Mesendoderm (in vitro differentiated cells): ENCODE measurements at regions not wholly inside any gene's neighbourhood (a gene's known extent, or its start where the extent isn't known, plus 50 kb on each side); places are given as distances from the start of the nearest gene placed in this dataset.

Experiments used
- DNase-seq: peaks from one replicate; pipeline ENCODE4 v3.0.0; 2013
- H2AK5ac ChIP-seq: 2 replicates; pipeline ENCODE4 v1.6.1; 2013; ENCODE audit warnings: low read length, inconsistent platforms
- H2BK120ac ChIP-seq: 2 replicates; pipeline ENCODE4 v1.6.1; 2013; ENCODE audit warnings: low read depth, mild to moderate bottlenecking, low read length, moderate library complexity, mixed read lengths
- H2BK15ac ChIP-seq: replicated peaks from 2 replicates; pipeline ENCODE4 v1.6.1; 2013; ENCODE audit warnings: low read depth, mild to moderate bottlenecking, moderate library complexity
- H2BK5ac ChIP-seq: 2 replicates; pipeline ENCODE4 v1.6.1; 2013; ENCODE audit warnings: low read length, inconsistent platforms
- H3K18ac ChIP-seq: 2 replicates; pipeline ENCODE4 v1.6.1; 2013; ENCODE audit warnings: mild to moderate bottlenecking, low read length, mixed read lengths
- H3K23ac ChIP-seq: one replicate; pipeline ENCODE4 v1.6.1; 2013; ENCODE audit warnings: low read length
- H3K27ac ChIP-seq: 2 replicates; pipeline ENCODE4 v1.5.1; 2013; ENCODE audit warnings: low read depth, mild to moderate bottlenecking, inconsistent platforms, low read length, moderate library complexity
- H3K27me3 ChIP-seq: 2 replicates; pipeline ENCODE4 v1.6.1; 2013; ENCODE audit warnings: low read length, control low read depth, mild to moderate bottlenecking, inconsistent platforms; ENCODE audit not compliant: insufficient read depth, poor library complexity
- H3K36me3 ChIP-seq: 2 replicates; pipeline ENCODE4 v1.6.1; 2013; ENCODE audit warnings: low read length, inconsistent platforms; ENCODE audit not compliant: control insufficient read depth, insufficient read depth
- H3K4ac ChIP-seq: one replicate; pipeline ENCODE4 v1.6.1; 2013; ENCODE audit warnings: low read depth, mild to moderate bottlenecking, low read length, moderate library complexity
- H3K4me1 ChIP-seq: 2 replicates; pipeline ENCODE4 v1.6.1; 2013; ENCODE audit warnings: low read depth, low read length, inconsistent platforms; ENCODE audit not compliant: control insufficient read depth
- H3K4me2 ChIP-seq: 2 replicates; pipeline ENCODE4 v1.6.1; 2013; ENCODE audit warnings: low read length
- H3K4me3 ChIP-seq: 2 replicates; pipeline ENCODE4 v1.5.1; 2013; ENCODE audit warnings: mild to moderate bottlenecking, low read length
- H3K56ac ChIP-seq: one replicate; pipeline ENCODE4 v1.6.1; 2013; ENCODE audit warnings: low read length
- H3K79me1 ChIP-seq: 2 replicates; pipeline ENCODE4 v1.6.1; 2013; ENCODE audit warnings: low read length, inconsistent platforms
- H3K79me2 ChIP-seq: 2 replicates; pipeline ENCODE4 v1.6.1; 2013; ENCODE audit warnings: mild to moderate bottlenecking, low read length; ENCODE audit not compliant: control insufficient read depth, insufficient read depth
- H3K9ac ChIP-seq: 2 replicates; pipeline ENCODE4 v1.6.1; 2013; ENCODE audit warnings: low read length, inconsistent platforms
- H4K5ac ChIP-seq: one replicate; pipeline ENCODE4 v1.6.1; 2013; ENCODE audit warnings: low read length
- H4K8ac ChIP-seq: one replicate; pipeline ENCODE4 v1.6.1; 2013; ENCODE audit warnings: low read depth, mild to moderate bottlenecking, control low read depth, low read length, moderate library complexity
- WGBS: extraction: QIAGEN DNeasy Blood & Tissue Kit; methylation state at CpG from one replicate; pipeline ENCODE4 v1.1.7; 2013; ENCODE audit warnings: low lambda C conversion rate, missing lambda C conversion rate; ENCODE audit not compliant: insufficient coverage; ENCODE audit errors: extremely low coverage; 5-methylcytosine and 5-hydroxymethylcytosine counted together

GRCh38 chr21:35932232-35932911, 128.0 kb downstream of the SETD4 start:
- H3K36me3 ChIP-seq: no peaks in the 10 kb centered on the region
- H3K4me1 ChIP-seq: no peaks in the 10 kb centered on the region
- WGBS: no CpG with 5 or more reads among the region's 11 CpGs

GRCh38 chr21:35929901-35930300, 130.4 kb downstream of the SETD4 start:
- H3K56ac ChIP-seq: no peak overlapping the region
- no peak overlapping the region for H2BK120ac ChIP-seq
- no peaks in the 10 kb centered on the region for H3K36me3 ChIP-seq
- H3K18ac ChIP-seq: no peak overlapping the region
- no peak overlapping the region for H2AK5ac ChIP-seq
- no peak for DNase-seq
- H4K8ac ChIP-seq: no peak overlapping the region
- no peaks in the 10 kb centered on the region for H3K79me2 ChIP-seq
- no peak overlapping the region for H3K9ac ChIP-seq
- H2BK5ac ChIP-seq: no peak overlapping the region
- no peak overlapping the region for H4K5ac ChIP-seq
- no peaks in the 10 kb centered on the region for H3K4me1 ChIP-seq
- no peak overlapping the region for H2BK15ac ChIP-seq
- H3K23ac ChIP-seq: no peak overlapping the region
- H3K27ac ChIP-seq: no peak overlapping the region
- H3K4me3 ChIP-seq: no peak overlapping the region
- H3K79me1 ChIP-seq: no peaks in the 10 kb centered on the region
- WGBS: no CpG with 5 or more reads among the region's 6 CpGs
- H3K27me3 ChIP-seq: no peaks in the 10 kb centered on the region
- no peak overlapping the region for H3K4me2 ChIP-seq
- H3K4ac ChIP-seq: no peak overlapping the region

More at GRCh38 chr21:35932232-35932911, 128.0 kb downstream of the SETD4 start:
- Histone ChIP-seq H3K27me3 (no peaks in the 10 kb centered on the region), H3K18ac (no peak overlapping the region), H2BK5ac (no peak overlapping the region), H4K8ac (no peak overlapping the region), H3K4ac (no peak overlapping the region), H3K9ac (no peak overlapping the region), H3K27ac (no peak overlapping the region), H4K5ac (no peak overlapping the region), H2BK120ac (no peak overlapping the region), H3K23ac (no peak overlapping the region), H2BK15ac (no peak overlapping the region), H3K4me3 (no peak overlapping the region), H3K79me2 (no peaks in the 10 kb centered on the region), H3K56ac (no peak overlapping the region), H3K79me1 (no peaks in the 10 kb centered on the region), H3K4me2 (no peak overlapping the region), H2AK5ac (no peak overlapping the region)
- DNase-seq: no peak

- H3K27ac ChIP-seq: no peak overlapping the region
- DNase-seq: no peak
- no CpG with 5 or more reads among the region's 7 CpGs for WGBS
Observed at GRCh38 chr21:35927262-35927661, 133.1 kb downstream of the SETD4 start.

GRCh38 chr21:35926003-35926740, 134.2 kb downstream of the SETD4 start:
- Histone ChIP-seq H3K79me1 (no peaks in the 10 kb centered on the region), H3K4me3 (no peak overlapping the region), H4K5ac (no peak overlapping the region), H3K4me1 (no peaks in the 10 kb centered on the region), H3K9ac (no peak overlapping the region), H2BK15ac (no peak overlapping the region), H3K36me3 (no peaks in the 10 kb centered on the region), H3K18ac (no peak overlapping the region), H3K27ac (no peak overlapping the region), H3K79me2 (no peaks in the 10 kb centered on the region), H3K27me3 (no peaks in the 10 kb centered on the region), H2AK5ac (no peak overlapping the region), H3K56ac (no peak overlapping the region), H2BK120ac (no peak overlapping the region), H3K4ac (no peak overlapping the region), H2BK5ac (no peak overlapping the region), H3K4me2 (no peak overlapping the region), H4K8ac (no peak overlapping the region), H3K23ac (no peak overlapping the region)
- DNase-seq: no peak
- WGBS: no CpG with 5 or more reads among the region's 3 CpGs

More at GRCh38 chr21:35927262-35927661, 133.1 kb downstream of the SETD4 start:
- Histone ChIP-seq H3K9ac (no peak overlapping the region), H2AK5ac (no peak overlapping the region), H3K4me3 (no peak overlapping the region), H3K27me3 (no peaks in the 10 kb centered on the region), H3K79me2 (no peaks in the 10 kb centered on the region), H3K4ac (no peak overlapping the region), H2BK15ac (no peak overlapping the region), H3K4me1 (no peaks in the 10 kb centered on the region), H4K5ac (no peak overlapping the region), H3K36me3 (no peaks in the 10 kb centered on the region), H3K56ac (no peak overlapping the region), H2BK5ac (no peak overlapping the region), H3K18ac (no peak overlapping the region), H2BK120ac (no peak overlapping the region), H3K4me2 (no peak overlapping the region), H3K23ac (no peak overlapping the region), H3K79me1 (no peaks in the 10 kb centered on the region), H4K8ac (no peak overlapping the region)

- no peaks in the 10 kb centered on the region for H3K79me1 ChIP-seq
Observed at GRCh38 chr21:35925497-35925896, 134.8 kb downstream of the SETD4 start.

More at GRCh38 chr21:35925497-35925896, 134.8 kb downstream of the SETD4 start:
- no CpG with 5 or more reads among the region's 6 CpGs for WGBS
- Histone ChIP-seq H3K4me3 (no peak overlapping the region), H3K4me1 (no peaks in the 10 kb centered on the region), H3K4me2 (no peak overlapping the region), H3K27ac (no peak overlapping the region), H3K27me3 (no peaks in the 10 kb centered on the region), H4K5ac (no peak overlapping the region), H2BK15ac (no peak overlapping the region), H2BK120ac (no peak overlapping the region), H3K9ac (no peak overlapping the region), H3K36me3 (no peaks in the 10 kb centered on the region), H3K4ac (no peak overlapping the region), H3K56ac (no peak overlapping the region), H2AK5ac (no peak overlapping the region), H4K8ac (no peak overlapping the region), H2BK5ac (no peak overlapping the region), H3K23ac (no peak overlapping the region), H3K79me2 (no peaks in the 10 kb centered on the region), H3K18ac (no peak overlapping the region)
- DNase-seq: no peak
